NOMO-1 treated with dmso at 0.1 percent for 144 hours (cell line): ENCODE measurements at regions not wholly inside any gene's neighbourhood (a gene's known extent, or its start where the extent isn't known, plus 50 kb on each side); places are given as distances from the start of the nearest gene placed in this dataset.
"Not testable (repeated sequence)": the region's sequence is repeated elsewhere in the genome, so short reads cannot be mapped to it uniquely, and the experiment has no call there.

Source experiments
- DNase-seq: peaks from one replicate; lab custom pipeline; 2025; ENCODE audit not compliant: unreplicated experiment; lab: John Stamatoyannopoulos, UW

- DNase-seq = no peak
These were observed 146.8 kb downstream of the CYP26A1 start for GRCh38 chr10:93220296-93221170.

GRCh38 chr10:93221171-93221496 lies 147.4 kb downstream of the CYP26A1 start:
- DNase-seq = no peak

- no peak for DNase-seq
These were observed 147.8 kb downstream of the CYP26A1 start for GRCh38 chr10:93221521-93221920.

- DNase-seq = no peak
These were observed 148.6 kb downstream of the CYP26A1 start for GRCh38 chr10:93222211-93222754.

- DNase-seq = no peak
These were observed 149.2 kb downstream of the CYP26A1 start for GRCh38 chr10:93222876-93223275.

- DNase-seq = no peak
These were observed 149.6 kb downstream of the CYP26A1 start for GRCh38 chr10:93223336-93223735.

GRCh38 chr10:93224005-93224779 lies 150.5 kb downstream of the CYP26A1 start:
- no peak for DNase-seq

- no peak for DNase-seq
These were observed 152.2 kb downstream of the CYP26A1 start for GRCh38 chr10:93225938-93226337.

- no peak for DNase-seq
These were observed 152.9 kb downstream of the CYP26A1 start for GRCh38 chr10:93226619-93227018.

- not testable (repeated sequence) for DNase-seq
These were observed 156.9 kb downstream of the CYP26A1 start for GRCh38 chr10:93230596-93230995.

- DNase-seq = not testable (repeated sequence)
These were observed 158.5 kb downstream of the CYP26A1 start for GRCh38 chr10:93232159-93232558.

GRCh38 chr10:93234940-93235339 lies 161.2 kb downstream of the CYP26A1 start:
- not testable (repeated sequence) for DNase-seq

GRCh38 chr10:93235686-93236085 lies 162.0 kb downstream of the CYP26A1 start:
- DNase-seq = no peak

- DNase-seq = no peak
These were observed 162.8 kb downstream of the CYP26A1 start for GRCh38 chr10:93236393-93237040.

GRCh38 chr10:93245147-93245546 lies 171.5 kb downstream of the CYP26A1 start:
- DNase-seq = no peak

- no peak for DNase-seq
These were observed 172.1 kb downstream of the CYP26A1 start for GRCh38 chr10:93245779-93246178.

GRCh38 chr10:93248583-93249227 lies 175.0 kb downstream of the CYP26A1 start:
- DNase-seq = no peak

GRCh38 chr10:93250010-93250409 lies 176.3 kb downstream of the CYP26A1 start:
- DNase-seq = no peak

GRCh38 chr10:93254180-93254853 lies 180.6 kb downstream of the CYP26A1 start:
- no peak for DNase-seq

GRCh38 chr10:93255546-93255945 lies 181.9 kb downstream of the CYP26A1 start:
- DNase-seq = peak; percentile 9
